ENCODE measurements at regions not wholly inside any gene's neighbourhood (a gene's known extent, or its start where the extent isn't known, plus 50 kb on each side); places are given as distances from the start of the nearest gene placed in this dataset.
"Not testable (repeated sequence)": the region's sequence is repeated elsewhere in the genome, so short reads cannot be mapped to it uniquely, and the experiment has no call there.

DNA sequence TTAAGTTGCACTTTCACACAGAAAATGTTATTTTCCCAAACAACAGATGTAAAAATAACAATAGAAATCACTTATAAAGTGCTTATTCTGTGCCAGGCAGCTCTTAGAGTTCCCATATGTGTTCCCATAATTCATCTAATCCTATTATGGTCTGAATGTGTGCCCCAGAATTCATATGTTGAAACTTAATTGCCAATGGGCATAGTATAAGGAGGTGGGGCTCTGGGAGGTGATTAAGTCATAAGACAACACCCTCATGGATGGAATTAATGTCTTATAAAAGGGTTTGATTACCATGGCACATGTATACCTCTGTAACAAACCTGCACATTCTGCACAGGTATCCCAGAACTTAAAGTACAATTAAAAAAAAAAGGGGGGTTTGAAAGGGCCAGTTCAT is 92.7 kb downstream of the FZD1 start:
- DNase-seq: no peak

- no peak for DNase-seq
These were observed 93.1 kb downstream of the FZD1 start for GRCh38 chr7:91357379-91357778.

DNA sequence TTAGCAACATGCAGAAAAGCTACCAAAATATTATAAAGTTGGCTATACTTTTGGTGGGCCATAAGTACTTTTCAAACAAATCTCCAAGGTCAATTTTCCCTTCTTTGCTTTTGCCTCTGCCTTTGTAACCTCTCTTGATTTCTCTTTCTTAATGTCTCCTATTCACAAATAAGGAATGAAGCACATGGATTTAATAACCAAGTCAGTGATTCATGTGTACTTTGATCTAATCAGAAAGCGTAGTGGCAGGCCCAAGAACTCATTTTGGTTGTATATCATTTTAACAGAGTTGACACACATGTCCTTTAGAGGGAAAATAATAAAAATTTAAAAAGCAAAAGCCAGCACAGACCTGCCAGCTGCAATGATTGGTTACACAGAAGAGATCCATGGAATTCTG is 93.7 kb downstream of the FZD1 start:
- DNase-seq: no peak

GRCh38 chr7:91358303-91358702 is 94.1 kb downstream of the FZD1 start:
- no peak for DNase-seq

DNA sequence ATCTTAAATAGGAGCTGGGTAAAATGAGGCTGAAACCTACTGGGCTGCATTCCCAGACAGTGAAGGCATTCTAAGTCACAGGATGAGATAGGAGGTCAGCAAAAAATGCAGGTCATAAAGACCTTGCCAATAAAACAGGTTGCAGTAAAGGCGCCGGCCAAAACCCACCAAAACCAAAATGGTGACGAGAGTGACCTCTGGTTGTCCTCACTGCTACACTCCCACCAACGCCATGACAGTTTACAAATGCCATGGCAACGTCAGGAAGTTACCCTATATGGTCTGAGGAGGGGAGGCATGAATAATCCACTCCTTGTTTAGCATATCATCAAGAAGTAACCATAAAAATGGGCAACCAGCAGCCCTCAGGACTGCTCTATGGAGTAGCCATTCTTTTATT is 100.9 kb downstream of the FZD1 start:
- not testable (repeated sequence) for DNase-seq

DNA sequence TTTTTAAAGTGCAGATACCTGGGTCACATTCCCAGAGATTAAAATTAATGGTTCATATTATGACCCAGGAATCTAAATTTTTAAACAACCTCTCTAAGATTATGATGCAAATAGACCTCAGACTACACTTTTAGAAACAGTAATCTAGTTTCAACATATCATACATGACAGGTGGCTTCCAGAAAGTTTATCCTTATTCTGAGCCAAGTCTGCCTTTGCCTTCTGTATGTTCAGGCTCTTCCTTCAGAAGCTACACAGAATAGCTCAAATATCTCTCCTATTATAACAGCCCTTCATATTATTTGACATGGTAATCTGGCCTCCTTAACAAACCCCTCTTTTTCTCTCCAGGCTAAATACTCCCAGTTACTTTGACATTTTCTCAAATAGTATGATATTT is 101.9 kb downstream of the FZD1 start:
- DNase-seq: no peak

DNA sequence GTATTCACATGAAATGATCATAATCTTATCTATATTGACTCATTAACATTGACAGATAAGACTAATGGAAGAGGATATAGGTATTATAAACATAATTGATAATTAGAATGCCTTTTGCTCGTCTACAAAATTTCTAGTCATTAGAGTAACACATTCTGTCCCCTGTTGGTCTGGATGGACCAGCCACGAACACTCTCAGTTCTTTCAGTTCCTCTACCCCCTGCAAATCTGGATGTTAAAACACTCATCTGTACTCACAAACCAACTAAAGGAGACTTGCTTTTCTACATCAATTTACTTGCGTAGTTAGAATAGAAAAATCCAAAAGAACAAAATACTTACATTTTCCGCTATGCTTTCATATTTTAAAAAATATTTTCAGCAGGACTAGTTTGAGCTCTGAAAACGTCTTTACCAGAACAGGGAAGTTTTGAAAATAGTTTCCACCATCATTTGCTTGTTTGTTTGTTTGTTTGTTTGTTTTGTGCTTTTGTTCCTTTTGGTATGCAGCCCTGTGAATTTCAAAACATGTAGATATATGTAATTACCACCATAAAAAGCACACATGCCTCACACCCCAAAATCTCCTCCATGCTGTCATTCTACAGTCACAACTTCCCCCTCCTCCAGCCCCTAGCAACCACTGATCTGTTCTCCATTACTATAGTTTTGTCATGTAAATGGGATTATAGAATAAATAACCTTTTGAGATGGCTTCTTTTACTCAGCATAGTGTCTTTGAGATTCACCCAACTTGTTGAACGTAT is 103.8 kb downstream of the FZD1 start:
- no peak for DNase-seq

DNA sequence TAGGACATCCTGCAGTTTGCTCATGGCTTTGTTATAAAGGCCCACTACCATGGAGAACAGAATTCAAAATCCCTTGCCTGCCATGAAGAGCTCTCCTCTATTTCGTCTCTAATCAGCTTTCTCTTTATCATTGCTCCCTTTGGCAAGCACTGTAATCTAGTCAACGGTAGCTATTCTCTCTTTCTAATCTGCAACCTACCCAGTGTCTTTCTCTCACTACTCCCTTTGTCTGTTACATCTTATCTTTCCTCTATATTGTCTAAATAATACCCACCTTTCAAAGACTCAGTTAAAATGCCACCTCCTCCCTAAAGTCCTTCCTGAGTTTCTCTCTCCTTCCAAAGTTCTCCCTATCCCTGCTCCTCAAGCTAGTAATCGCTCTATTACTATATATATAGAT is 108.1 kb downstream of the FZD1 start:
- DNase-seq: no peak

GRCh38 chr7:91373111-91373800 is 109.0 kb downstream of the FZD1 start:
- peak in 1 of 2 donors; percentile 5 for DNase-seq

DNA sequence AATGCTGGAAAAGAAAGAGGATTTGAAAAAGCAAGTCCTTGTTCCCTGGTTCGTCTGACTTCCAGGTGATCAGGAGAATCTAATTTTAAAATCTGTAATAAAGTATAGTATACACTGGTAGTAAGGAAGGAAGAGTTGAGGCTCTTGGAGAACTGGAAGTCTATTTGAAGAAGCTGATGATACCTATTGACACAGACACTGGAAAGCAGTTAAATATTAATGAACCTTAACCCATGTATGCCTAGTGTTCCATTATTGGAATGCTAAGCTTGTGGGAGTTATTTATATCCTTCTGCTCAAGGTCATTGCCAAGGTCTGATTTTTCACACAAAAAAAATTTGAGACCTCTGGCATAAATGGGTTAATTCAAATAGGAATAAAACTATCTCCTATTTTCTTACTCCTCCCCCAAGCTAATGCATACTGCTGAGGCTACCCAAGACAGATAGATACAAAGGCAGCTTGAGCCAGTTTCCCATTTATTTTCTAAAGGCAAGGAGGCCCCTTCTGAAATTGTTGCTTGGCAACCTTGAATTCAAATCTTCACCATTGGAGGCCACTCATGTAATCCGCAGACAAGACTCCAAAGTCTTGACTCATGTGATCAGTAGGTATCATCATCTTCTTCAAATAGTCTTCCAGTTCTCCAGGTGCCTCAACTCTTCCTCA is 110.2 kb downstream of the FZD1 start:
- no peak for DNase-seq

GRCh38 chr7:91375378-91375777 is 111.1 kb downstream of the FZD1 start:
- DNase-seq: no peak

DNA sequence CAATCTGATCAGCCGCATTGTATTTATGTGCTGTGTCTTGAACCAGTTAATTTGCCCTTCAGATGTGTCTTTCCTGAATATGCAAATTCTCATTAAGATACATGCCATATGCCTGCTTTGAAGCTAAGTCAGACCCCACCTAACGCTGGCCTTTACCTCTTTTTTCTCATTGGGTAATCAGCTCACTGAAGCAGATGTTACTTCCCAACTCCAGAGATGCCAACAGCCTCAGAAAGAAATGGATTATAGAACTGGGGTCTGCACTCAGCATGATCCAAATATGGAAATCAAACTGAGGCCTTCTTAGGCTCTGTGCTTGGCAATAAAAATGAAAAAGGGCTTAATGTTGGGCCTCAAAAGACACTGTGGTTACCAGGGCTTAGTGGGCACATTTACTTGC is 113.9 kb downstream of the FZD1 start:
- DNase-seq: no peak

DNA sequence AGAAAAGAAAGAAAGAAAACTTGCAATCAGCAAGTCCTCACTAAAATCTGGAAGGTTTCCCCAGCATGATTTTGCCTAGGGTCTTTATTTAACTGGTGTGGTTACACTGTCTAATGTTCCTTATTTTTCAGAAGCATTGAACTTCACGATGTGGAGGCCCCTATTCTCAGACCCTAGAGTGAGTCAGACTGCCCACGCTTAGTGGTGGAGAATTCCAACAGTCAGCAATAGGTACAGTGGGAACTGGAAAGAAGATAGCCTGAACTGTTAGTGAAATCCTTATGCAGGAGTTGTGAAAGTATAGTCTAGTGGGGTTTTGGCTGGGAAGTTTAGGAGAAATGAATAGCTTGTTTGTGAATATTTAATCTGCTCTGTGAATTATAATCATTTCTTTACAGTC is 115.0 kb downstream of the FZD1 start:
- DNase-seq: no peak

GRCh38 chr7:91379991-91380390 is 115.8 kb downstream of the FZD1 start:
- DNase-seq: no peak

DNA sequence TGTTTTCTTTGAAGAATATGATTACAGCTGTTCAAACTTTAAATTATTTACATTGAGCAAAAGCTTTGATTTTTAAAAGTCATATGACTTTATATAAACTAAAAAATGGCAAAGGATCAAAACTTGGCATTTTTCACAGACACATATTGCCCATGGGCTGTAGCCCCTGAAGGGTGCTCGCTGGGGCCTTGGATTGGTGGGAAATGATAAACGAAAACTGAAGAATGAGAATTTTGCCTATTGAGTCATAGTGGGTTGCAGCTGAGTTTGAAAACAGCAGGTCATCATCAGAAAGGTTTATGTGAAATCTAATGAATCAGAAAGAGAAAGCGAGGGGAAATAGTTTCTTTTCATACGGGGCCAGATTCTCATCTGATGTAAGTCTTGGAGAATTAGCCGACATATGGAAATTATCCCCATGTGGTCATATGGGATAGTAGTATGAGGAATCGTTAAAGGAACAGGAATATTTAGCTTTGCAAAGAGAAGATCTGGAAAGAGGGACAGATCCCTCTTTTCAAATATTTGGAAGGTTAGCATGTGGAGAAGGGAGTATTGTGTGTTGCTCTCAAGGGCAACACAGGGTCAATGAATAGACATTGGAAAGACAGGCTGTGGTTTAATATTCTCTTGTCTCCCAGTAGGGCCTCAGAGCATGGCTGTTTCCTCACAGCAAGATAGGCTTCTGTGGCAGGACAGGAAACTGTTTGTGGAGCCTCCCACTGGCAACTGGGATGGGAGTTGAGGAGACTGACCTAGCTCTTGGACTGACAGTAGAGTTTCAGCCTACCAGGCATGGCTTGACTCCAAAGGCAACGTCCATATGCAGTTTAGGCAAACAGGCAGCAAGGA is 119.0 kb downstream of the FZD1 start:
- DNase-seq: no peak

GRCh38 chr7:91383905-91384274 is 119.7 kb downstream of the FZD1 start:
- DNase-seq: no peak

DNA sequence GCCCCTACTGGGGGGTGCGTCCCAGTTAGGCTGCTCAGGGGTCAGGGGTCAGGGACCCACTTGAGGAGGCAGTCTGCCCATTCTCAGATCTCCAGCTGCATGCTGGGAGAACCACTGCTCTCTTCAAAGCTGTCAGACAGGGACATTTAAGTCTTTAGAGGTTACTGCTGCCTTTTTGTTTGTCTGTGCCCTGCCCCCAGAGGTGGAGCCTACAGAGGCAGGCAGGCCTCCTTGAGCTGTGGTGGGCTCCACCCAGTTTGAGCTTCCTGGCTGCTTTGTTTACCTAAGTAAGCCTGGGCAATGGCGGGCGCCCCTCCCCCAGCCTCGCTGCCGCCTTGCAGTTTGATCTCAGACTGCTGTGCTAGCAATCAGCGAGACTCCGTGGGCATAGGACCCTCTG is 130.5 kb downstream of the FZD1 start:
- not testable (repeated sequence) for DNase-seq

DNA sequence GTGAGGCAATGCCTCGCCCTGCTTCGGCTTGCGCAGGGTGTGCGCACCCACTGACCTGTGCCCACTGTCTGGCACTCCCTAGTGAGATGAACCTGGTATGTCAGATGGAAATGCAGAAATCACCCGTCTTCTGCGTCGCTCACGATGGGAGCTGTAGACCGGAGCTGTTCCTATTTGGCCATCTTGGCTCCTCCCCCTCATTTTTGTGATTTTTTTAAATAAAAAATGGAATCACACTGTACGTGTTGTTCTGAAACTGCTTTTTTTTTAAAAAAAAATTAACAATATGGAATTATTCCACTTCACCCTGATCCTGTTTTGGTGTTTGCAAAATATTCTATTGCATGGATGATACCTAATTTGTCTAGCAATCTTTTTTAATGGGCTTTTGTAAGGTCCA is 131.1 kb downstream of the FZD1 start:
- DNase-seq: not testable (repeated sequence)

GRCh38 chr7:91397096-91397495 is 132.9 kb downstream of the FZD1 start:
- DNase-seq: no peak

GRCh38 chr7:91397612-91398011 is 133.4 kb downstream of the FZD1 start:
- DNase-seq: no peak

DNA sequence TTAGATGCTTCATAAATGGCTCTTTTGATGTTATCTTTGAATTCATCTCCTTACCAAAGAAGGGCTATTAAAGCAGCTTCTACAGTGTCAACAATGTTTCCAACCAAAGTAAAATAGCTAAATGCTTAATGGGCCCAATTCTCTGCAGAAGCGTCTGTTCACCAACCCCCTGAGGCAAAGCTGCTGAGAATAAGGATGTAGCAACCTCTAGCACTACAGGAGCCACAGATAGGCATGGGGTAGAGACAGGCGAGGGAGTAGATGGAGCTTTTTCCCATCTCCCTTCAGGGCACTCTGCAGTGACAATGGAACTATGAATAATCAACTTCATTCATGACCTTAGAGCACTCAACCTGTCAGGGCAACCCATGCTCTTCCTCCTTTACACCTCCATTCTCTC is 134.1 kb downstream of the FZD1 start:
- DNase-seq: no peak

- DNase-seq: no peak
These were observed 141.0 kb downstream of the FZD1 start for GRCh38 chr7:91405092-91405788.

DNA sequence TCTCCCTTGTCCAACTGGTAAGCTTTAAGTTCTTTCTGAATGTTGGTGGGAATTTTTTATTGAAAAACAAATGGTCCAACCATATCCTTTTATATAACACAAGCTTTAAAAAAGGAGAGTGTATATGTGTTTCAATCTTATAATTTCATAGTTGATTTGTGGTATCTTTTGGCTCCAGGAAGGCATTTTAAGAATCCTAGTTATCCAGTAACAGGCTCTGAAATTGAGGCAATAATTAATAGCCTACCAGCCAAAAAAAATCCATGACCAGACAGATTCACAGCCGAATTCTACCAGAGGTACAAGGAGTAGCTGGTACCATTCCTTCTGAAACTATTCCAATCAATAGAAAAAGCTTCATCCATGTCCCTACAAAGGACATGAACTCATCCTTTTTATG is 141.6 kb downstream of the FZD1 start:
- not testable (repeated sequence) for DNase-seq
